Left lung (tissue), 4 donors: ENCODE measurements at regions not wholly inside any gene's neighbourhood (a gene's known extent, or its start where the extent isn't known, plus 50 kb on each side); places are given as distances from the start of the nearest gene placed in this dataset.

Experiments used
- ATAC-seq: fragments of 200-7000 bp; cut with Tn5 transposase; one replicate; pipeline ENCODE4 v1.9.1; 2020; ENCODE audit warnings: moderate library complexity
- DNase-seq, 4 donors: peaks; one replicate each; pipeline ENCODE4 v3.0.0-alpha.2; 2013 to 2020
- H3K27ac ChIP-seq, 2 donors: fragments of 200-600 bp; sonication (generic) in 1 of 2; one replicate each; pipeline versions ENCODE4 v1.5.0 to v1.8.0; 2020 to 2021
- H3K27me3 ChIP-seq, 2 donors: fragments of 200-600 bp; sonication (generic) in 1 of 2; one replicate each; pipeline versions ENCODE4 v1.5.0 to v1.8.0; 2020 to 2021
- H3K36me3 ChIP-seq, 2 donors: fragments of 200-600 bp; sonication (generic) in 1 of 2; one replicate each; pipeline versions ENCODE4 v1.5.0 to v1.8.0; 2020 to 2021
- H3K4me1 ChIP-seq, 2 donors: fragments of 200-600 bp; one replicate each; pipeline ENCODE4 v1.8.0; 2021
- H3K4me3 ChIP-seq, 2 donors: fragments of 200-600 bp; sonication (generic) in 1 of 2; one replicate each; pipeline versions ENCODE4 v1.5.0 to v1.8.0; 2020 to 2021; ENCODE audit warnings: mild to moderate bottlenecking in 1 of 2
- H3K9me3 ChIP-seq, 2 donors: fragments of 200-600 bp; sonication (generic) in 1 of 2; one replicate each; pipeline versions ENCODE4 v1.5.0 to v1.8.0; 2020 to 2021
- CTCF ChIP-seq, 2 donors: fragments of 200-600 bp; sonication (generic) in 1 of 2; IDR thresholded peaks; one replicate each; pipeline versions ENCODE4 v1.5.0 to v1.8.0; 2021; ENCODE audit warnings: antibody characterized with exemption in 2 of 2
- intact Hi-C, 2 donors: fragments of 100-400 bp; cut with DNase I; formaldehyde crosslinking; loops; one replicate each; pipeline versions ENCODE4 v1.11.2 to v1.14.2; 2022
- donor health status: DM: no; HTN: yes; CAD: no.
- donor health status: DM: no; HTN: no; CAD: no.

- peak in 1 of 4 donors; percentile 34 for DNase-seq
- no peak overlapping the region for H3K27ac ChIP-seq
- intact Hi-C loops, result no loop called here
- peaks cover 0 to 37% of the 10 kb centered on the region in 2 donors for H3K9me3 ChIP-seq
- no peak overlapping the region for H3K4me3 ChIP-seq
- ATAC-seq, result no peak
- no peaks in the 10 kb centered on the region for H3K4me1 ChIP-seq
- H3K27me3 ChIP-seq, result no peaks in the 10 kb centered on the region
- no peak for TF ChIP-seq CTCF (IDR thresholded peaks at IDR 0.05)
- no peaks in the 10 kb centered on the region for H3K36me3 ChIP-seq
Observed at GRCh38 chr5:98436667-98437066, 336.8 kb upstream of the RGMB start.

- no peak overlapping the region for H3K27ac ChIP-seq
- ATAC-seq (no peak), DNase-seq (no peak)
- intact Hi-C loops, result no loop called here
- no peaks in the 10 kb centered on the region for H3K27me3 ChIP-seq
- H3K9me3 ChIP-seq, result peaks cover 0 to 43% of the 10 kb centered on the region in 2 donors
- H3K4me1 ChIP-seq, result no peaks in the 10 kb centered on the region
- TF ChIP-seq CTCF (IDR thresholded peaks at IDR 0.05), result no peak
- no peaks in the 10 kb centered on the region for H3K36me3 ChIP-seq
- no peak overlapping the region for H3K4me3 ChIP-seq
Observed at GRCh38 chr5:98442448-98442847, 331.0 kb upstream of the RGMB start.

- H3K4me3 ChIP-seq, result no peak overlapping the region
- no peaks in the 10 kb centered on the region for H3K36me3 ChIP-seq
- intact Hi-C loops, result no loop called here
- H3K27ac ChIP-seq, result no peak overlapping the region
- ATAC-seq (no peak), DNase-seq (no peak)
- no peaks in the 10 kb centered on the region for H3K4me1 ChIP-seq
- H3K27me3 ChIP-seq, result no peaks in the 10 kb centered on the region
- no peak for TF ChIP-seq CTCF (IDR thresholded peaks at IDR 0.05)
- peaks cover 0 to 37% of the 10 kb centered on the region in 2 donors for H3K9me3 ChIP-seq
Observed at GRCh38 chr5:98443881-98444280, 329.6 kb upstream of the RGMB start.

DNA sequence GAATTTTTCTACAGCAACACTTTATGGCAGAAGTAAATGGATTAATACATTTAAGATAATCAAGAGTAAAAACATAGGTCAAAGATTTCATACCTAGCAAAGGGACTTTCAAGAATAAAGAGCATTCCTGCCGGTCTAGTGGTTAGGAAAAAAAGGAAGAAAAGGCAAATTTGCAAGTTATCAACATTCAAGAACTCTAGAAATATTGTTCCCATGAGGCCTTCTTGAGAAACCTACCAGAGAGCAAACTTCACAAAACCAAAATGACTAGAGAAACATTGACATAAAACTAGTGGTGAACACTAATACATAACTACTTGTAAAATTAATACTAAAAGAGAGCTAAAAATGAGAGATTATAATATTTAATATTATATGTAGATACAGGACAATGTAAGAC lies 320.2 kb upstream of the RGMB start:
- Histone ChIP-seq H3K36me3 (no peaks in the 10 kb centered on the region), H3K27ac (no peak overlapping the region), H3K9me3 (no peaks in the 10 kb centered on the region), H3K27me3 (no peaks in the 10 kb centered on the region), H3K4me1 (no peaks in the 10 kb centered on the region), H3K4me3 (no peak overlapping the region)
- DNase-seq (no peak), ATAC-seq (no peak)
- TF ChIP-seq CTCF (IDR thresholded peaks at IDR 0.05), result no peak
- intact Hi-C loops, result no loop called here

- no peak overlapping the region for H3K4me3 ChIP-seq
- H3K4me1 ChIP-seq, result no peaks in the 10 kb centered on the region
- no peak for TF ChIP-seq CTCF (IDR thresholded peaks at IDR 0.05)
- intact Hi-C loops, result no loop called here
- ATAC-seq, result no peak
- H3K9me3 ChIP-seq, result no peaks in the 10 kb centered on the region
- no peak overlapping the region for H3K27ac ChIP-seq
- no peaks in the 10 kb centered on the region for H3K36me3 ChIP-seq
- H3K27me3 ChIP-seq, result no peaks in the 10 kb centered on the region
- no peak for DNase-seq
Observed at GRCh38 chr5:98454407-98454806, 319.1 kb upstream of the RGMB start.
